GM21576 (cell line): ENCODE measurements at regions not wholly inside any gene's neighbourhood (a gene's known extent, or its start where the extent isn't known, plus 50 kb on each side); places are given as distances from the start of the nearest gene placed in this dataset.
"Not testable (repeated sequence)": the region's sequence is repeated elsewhere in the genome, so short reads cannot be mapped to it uniquely, and the experiment has no call there.

ENCODE experiments used
- ATAC-seq: cut with Tn5 transposase; IDR thresholded peaks from one replicate; pipeline ENCODE4 v1.9.1; 2021; ENCODE audit warnings: mild to moderate bottlenecking, moderate library complexity; ENCODE audit not compliant: unreplicated experiment

- ATAC-seq: no peak
Measured at GRCh38 chr13:22848539-22849052, 332.2 kb upstream of the SGCG start.

GRCh38 chr13:22855926-22856325 lies 324.9 kb upstream of the SGCG start:
- no peak for ATAC-seq

- ATAC-seq: not testable (repeated sequence)
Measured at GRCh38 chr13:22858980-22859379, 321.8 kb upstream of the SGCG start.

GRCh38 chr13:22859411-22859810 lies 321.4 kb upstream of the SGCG start:
- ATAC-seq: not testable (repeated sequence)

- ATAC-seq: no peak
Measured at GRCh38 chr13:22861958-22862466, 318.8 kb upstream of the SGCG start.

GRCh38 chr13:22862478-22862877 lies 318.3 kb upstream of the SGCG start:
- no peak for ATAC-seq

- ATAC-seq: no peak
Measured at GRCh38 chr13:22866221-22866620, 314.6 kb upstream of the SGCG start.

GRCh38 chr13:22871231-22871630 lies 309.5 kb upstream of the SGCG start:
- no peak for ATAC-seq

- ATAC-seq: no peak
Measured at GRCh38 chr13:22874839-22875238, 305.9 kb upstream of the SGCG start.

- ATAC-seq: no peak
Measured at GRCh38 chr13:22877421-22877820, 303.4 kb upstream of the SGCG start.

- no peak for ATAC-seq
Measured at GRCh38 chr13:22880741-22881720, 299.7 kb upstream of the SGCG start.

- not testable (repeated sequence) for ATAC-seq
Measured at GRCh38 chr13:22881721-22882608, 298.8 kb upstream of the SGCG start.

GRCh38 chr13:22883262-22883840 lies 297.4 kb upstream of the SGCG start:
- ATAC-seq: no peak

GRCh38 chr13:22883956-22884355 lies 296.8 kb upstream of the SGCG start:
- no peak for ATAC-seq

- ATAC-seq: not testable (repeated sequence)
Measured at GRCh38 chr13:22886061-22886460, 294.7 kb upstream of the SGCG start.

GRCh38 chr13:22889376-22889775 lies 291.4 kb upstream of the SGCG start:
- not testable (repeated sequence) for ATAC-seq

GRCh38 chr13:22893204-22893603 lies 287.6 kb upstream of the SGCG start:
- ATAC-seq: no peak

GRCh38 chr13:22893777-22894176 lies 287.0 kb upstream of the SGCG start:
- no peak for ATAC-seq

- no peak for ATAC-seq
Measured at GRCh38 chr13:22897571-22898314, 283.0 kb upstream of the SGCG start.

- not testable (repeated sequence) for ATAC-seq
Measured at GRCh38 chr13:22900416-22900951, 280.3 kb upstream of the SGCG start.
